Esophagus squamous epithelium (tissue), 4 donors: ENCODE measurements at regions not wholly inside any gene's neighbourhood (a gene's known extent, or its start where the extent isn't known, plus 50 kb on each side); places are given as distances from the start of the nearest gene placed in this dataset.

Experiments
- CTCF ChIP-seq, 6 experiments: fragments of 450-650 bp in 4 of 6; fragments of 200-600 bp in 2 of 6; sonication (generic) in 2 of 6; IDR thresholded peaks; one replicate each; pipeline ENCODE4 v1.5.1; 2016 to 2019; ENCODE audit warnings: antibody characterized with exemption in 6 of 6, mild to moderate bottlenecking in 4 of 6, moderate library complexity in 4 of 6
- POLR2A ChIP-seq, 4 donors: fragments of 450-650 bp; IDR thresholded peaks; one replicate each; pipeline ENCODE4 v1.6.1; 2017; ENCODE audit warnings: antibody characterized with exemption in 4 of 4, mild to moderate bottlenecking in 4 of 4, moderate library complexity in 3 of 4

- TF ChIP-seq CTCF (IDR thresholded peaks at IDR 0.05) (no peak), POLR2A (IDR thresholded peaks at IDR 0.05) (no peak)
Measured at GRCh38 chr9:110087605-110088004, 120.4 kb downstream of the C9orf152 start.
